AG09319 (cell line): ENCODE measurements at regions not wholly inside any gene's neighbourhood (a gene's known extent, or its start where the extent isn't known, plus 50 kb on each side); places are given as distances from the start of the nearest gene placed in this dataset.

ENCODE experiments used
- DNase-seq: peaks from one replicate; pipeline ENCODE4 v3.0.0-alpha.2; 2010; ENCODE audit warnings: low read depth; ENCODE audit errors: extremely low read depth
- CTCF ChIP-seq: IDR thresholded peaks from 2 replicates; pipeline ENCODE4 v1.5.1; 2011; ENCODE audit warnings: low read depth, mild to moderate bottlenecking, inconsistent platforms, low read length, moderate library complexity

- TF ChIP-seq CTCF, result no peak
- DNase-seq, result no peak
Observed at GRCh38 chr2:14388724-14389123, 243.8 kb upstream of the LRATD1 start.

GRCh38 chr2:14396533-14397083 is 235.9 kb upstream of the LRATD1 start:
- DNase-seq, result no peak
- TF ChIP-seq CTCF, result no peak

GRCh38 chr2:14398641-14399040 is 233.9 kb upstream of the LRATD1 start:
- no peak for TF ChIP-seq CTCF
- no peak for DNase-seq

- no peak for TF ChIP-seq CTCF
- no peak for DNase-seq
Observed at GRCh38 chr2:14401873-14402272, 230.6 kb upstream of the LRATD1 start.

- no peak for DNase-seq
- no peak for TF ChIP-seq CTCF
Observed at GRCh38 chr2:14408695-14409094, 223.8 kb upstream of the LRATD1 start.

- no peak for DNase-seq
- TF ChIP-seq CTCF, result no peak
Observed at GRCh38 chr2:14417551-14417950, 215.0 kb upstream of the LRATD1 start.

- DNase-seq, result no peak
- TF ChIP-seq CTCF, result no peak
Observed at GRCh38 chr2:14418115-14418514, 214.4 kb upstream of the LRATD1 start.
